Stomach smooth muscle (tissue), 2 donors: ENCODE measurements at regions not wholly inside any gene's neighbourhood (a gene's known extent, or its start where the extent isn't known, plus 50 kb on each side); places are given as distances from the start of the nearest gene placed in this dataset.

Source experiments
- H3K27ac ChIP-seq: one replicate; pipeline ENCODE4 v1.7.0; 2013; ENCODE audit warnings: mild to moderate bottlenecking, low read length, inconsistent platforms
- H3K27me3 ChIP-seq, 2 donors: one replicate each; pipeline ENCODE4 v1.7.0; 2013; ENCODE audit warnings: low read length in 2 of 2; ENCODE audit not compliant: insufficient read depth in 2 of 2, control insufficient read depth in 1 of 2
- H3K36me3 ChIP-seq, 2 donors: one replicate each; pipeline ENCODE4 v1.7.0; 2013; ENCODE audit warnings: low read length in 2 of 2; ENCODE audit not compliant: control insufficient read depth in 2 of 2, insufficient read depth in 2 of 2
- H3K4me1 ChIP-seq: one replicate; pipeline ENCODE4 v1.7.0; 2013; ENCODE audit warnings: low read length; ENCODE audit not compliant: control insufficient read depth, insufficient read depth
- H3K4me3 ChIP-seq, 2 donors: one replicate each; pipeline ENCODE4 v1.7.0; 2013; ENCODE audit warnings: low read length in 2 of 2
- H3K9ac ChIP-seq, 2 donors: one replicate each; pipeline ENCODE4 v1.7.0; 2013; ENCODE audit warnings: low read length in 2 of 2, mild to moderate bottlenecking in 1 of 2
- H3K9me3 ChIP-seq, 2 donors: one replicate each; pipeline ENCODE4 v1.7.0; 2013; ENCODE audit warnings: low read length in 2 of 2; ENCODE audit not compliant: control insufficient read depth in 2 of 2
- donor health status: healthy.
- donor health status: Pancreatic carcinoma.

DNA sequence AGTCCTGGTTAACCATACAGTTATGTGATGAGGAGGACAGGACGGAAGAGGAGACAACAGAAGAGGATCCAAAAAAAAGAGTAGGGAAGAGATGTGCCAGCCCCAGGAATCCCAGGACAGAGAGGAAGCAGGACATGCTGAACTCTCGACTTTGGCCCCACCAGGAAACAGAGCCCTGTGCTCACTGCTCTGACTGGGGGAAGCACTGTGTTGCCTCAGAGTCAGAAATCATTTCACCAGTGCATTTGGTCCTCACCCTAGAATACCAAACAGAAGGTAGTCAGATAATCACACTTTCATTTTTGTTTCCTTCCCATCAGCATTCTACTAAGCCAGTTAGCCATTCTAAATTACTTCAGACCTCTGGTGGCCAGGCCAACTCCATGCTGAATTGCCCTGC lies 421.0 kb upstream of the CDH5 start:
- Histone ChIP-seq H3K4me1 (no peaks in the 10 kb centered on the region), H3K4me3 (no peak overlapping the region), H3K27ac (no peak overlapping the region), H3K9ac (no peak overlapping the region), H3K27me3 (no peaks in the 10 kb centered on the region), H3K9me3 (no peaks in the 10 kb centered on the region), H3K36me3 (no peaks in the 10 kb centered on the region)

DNA sequence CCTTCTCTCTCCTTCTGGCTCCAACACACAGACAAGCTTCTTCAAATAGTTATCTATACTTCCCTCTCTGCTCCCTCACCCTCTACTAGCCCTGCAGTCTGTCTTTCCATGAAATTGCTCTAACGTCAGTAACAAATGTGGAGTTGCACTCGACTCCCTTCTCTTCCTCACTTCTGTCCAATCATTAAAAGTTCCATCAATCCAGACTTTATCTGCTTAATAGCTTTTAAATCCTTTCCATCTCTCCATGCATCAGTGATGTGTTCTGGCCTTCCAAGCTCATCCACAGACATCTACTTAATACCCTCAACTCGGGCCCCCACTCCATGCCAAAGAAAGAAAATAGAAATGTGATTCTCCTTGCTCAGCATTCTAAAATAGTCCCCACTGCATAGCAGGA lies 422.1 kb upstream of the CDH5 start:
- H3K4me3 ChIP-seq = no peak overlapping the region
- H3K9ac ChIP-seq = no peak overlapping the region
- H3K36me3 ChIP-seq = no peaks in the 10 kb centered on the region
- no peaks in the 10 kb centered on the region for H3K4me1 ChIP-seq
- no peak overlapping the region for H3K27ac ChIP-seq
- H3K27me3 ChIP-seq = no peaks in the 10 kb centered on the region
- no peaks in the 10 kb centered on the region for H3K9me3 ChIP-seq

DNA sequence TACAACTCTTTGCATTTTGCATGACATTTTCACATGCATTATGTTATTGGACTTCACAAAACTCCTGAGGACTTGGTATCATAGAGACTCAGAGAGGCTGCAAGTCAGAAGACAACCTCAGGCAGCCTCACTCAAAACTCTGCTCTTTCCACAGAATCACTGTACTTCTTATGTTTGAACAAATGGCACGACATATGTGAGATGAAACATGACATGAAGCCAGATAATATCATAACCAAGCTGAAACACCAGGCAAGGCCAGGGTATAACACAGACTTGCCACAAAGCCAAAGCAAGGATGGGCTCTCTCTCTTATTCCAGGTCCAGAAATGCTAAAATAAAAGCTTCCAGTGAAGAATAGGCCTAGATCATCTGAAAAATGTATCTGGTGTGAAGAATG lies 425.8 kb upstream of the CDH5 start:
- Histone ChIP-seq H3K36me3 (no peaks in the 10 kb centered on the region), H3K27ac (no peak overlapping the region), H3K4me1 (no peaks in the 10 kb centered on the region), H3K4me3 (no peak overlapping the region), H3K9ac (no peak overlapping the region), H3K9me3 (no peaks in the 10 kb centered on the region), H3K27me3 (no peaks in the 10 kb centered on the region)

DNA sequence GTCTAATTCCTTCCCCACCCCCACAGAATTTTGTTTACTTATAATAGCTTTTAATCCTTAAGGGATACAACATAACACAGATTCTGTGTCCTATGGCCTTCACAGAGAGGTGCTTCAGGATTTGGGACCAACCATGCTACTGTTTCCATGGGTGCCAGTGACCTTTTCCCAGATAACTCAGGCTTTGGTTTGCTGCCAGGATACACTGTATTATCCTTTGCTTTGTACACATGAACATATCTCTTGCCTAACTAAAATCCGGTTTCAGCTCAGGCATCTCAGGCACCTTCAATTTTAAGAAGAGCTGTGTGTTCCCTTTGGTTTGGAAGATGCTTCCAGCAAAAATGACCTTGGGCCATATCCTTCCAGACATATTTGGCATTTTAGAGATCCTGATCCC lies 428.4 kb upstream of the CDH5 start:
- Histone ChIP-seq H3K27ac (no peak overlapping the region), H3K9ac (no peak overlapping the region), H3K27me3 (no peaks in the 10 kb centered on the region), H3K4me1 (no peaks in the 10 kb centered on the region), H3K9me3 (no peaks in the 10 kb centered on the region), H3K4me3 (no peak overlapping the region), H3K36me3 (no peaks in the 10 kb centered on the region)

DNA sequence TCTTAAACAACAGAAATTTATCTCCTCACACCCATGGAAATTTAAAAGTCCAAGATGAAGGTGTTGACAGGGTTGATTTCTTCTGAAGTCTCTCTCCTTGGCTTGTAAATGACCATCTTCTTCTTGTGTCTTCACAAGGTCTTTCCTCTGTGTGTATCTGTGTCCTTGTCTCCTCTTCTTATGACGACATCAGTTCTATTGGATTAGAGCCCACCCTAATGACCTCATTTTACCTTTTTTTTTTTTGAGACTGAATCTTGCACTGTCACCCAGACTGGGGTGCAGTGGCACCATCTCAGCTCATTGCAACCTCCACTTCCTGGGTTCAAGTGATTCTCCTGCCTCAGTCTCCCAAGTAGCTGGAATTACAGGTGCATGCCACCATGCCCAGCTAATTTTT lies 429.0 kb upstream of the CDH5 start:
- H3K27ac ChIP-seq = no peak overlapping the region
- no peak overlapping the region for H3K9ac ChIP-seq
- H3K4me3 ChIP-seq = no peak overlapping the region
- H3K9me3 ChIP-seq = no peaks in the 10 kb centered on the region
- H3K36me3 ChIP-seq = no peaks in the 10 kb centered on the region
- no peaks in the 10 kb centered on the region for H3K27me3 ChIP-seq
- no peaks in the 10 kb centered on the region for H3K4me1 ChIP-seq

DNA sequence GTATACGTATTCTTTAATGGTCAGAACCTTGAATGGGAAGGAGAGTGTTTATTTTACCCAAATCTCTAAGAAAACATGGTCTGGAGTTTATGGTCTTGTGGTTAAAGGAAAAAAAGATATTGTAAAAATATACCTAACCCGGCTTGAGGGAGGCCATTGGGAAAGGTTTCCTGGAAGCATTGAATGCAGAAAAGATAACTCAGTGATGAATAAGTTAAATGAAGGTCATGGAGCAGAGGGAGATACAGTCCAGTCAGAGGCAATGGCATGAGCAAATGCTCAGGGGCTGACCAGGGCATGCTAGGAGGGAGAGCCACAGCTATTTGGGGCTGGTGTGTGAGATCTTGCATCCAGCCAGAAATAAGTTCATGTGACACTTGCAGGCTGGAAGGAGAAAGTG lies 430.4 kb upstream of the CDH5 start:
- Histone ChIP-seq H3K4me3 (no peak overlapping the region), H3K27ac (no peak overlapping the region), H3K4me1 (no peaks in the 10 kb centered on the region), H3K9ac (no peak overlapping the region), H3K27me3 (no peaks in the 10 kb centered on the region), H3K36me3 (no peaks in the 10 kb centered on the region), H3K9me3 (no peaks in the 10 kb centered on the region)

DNA sequence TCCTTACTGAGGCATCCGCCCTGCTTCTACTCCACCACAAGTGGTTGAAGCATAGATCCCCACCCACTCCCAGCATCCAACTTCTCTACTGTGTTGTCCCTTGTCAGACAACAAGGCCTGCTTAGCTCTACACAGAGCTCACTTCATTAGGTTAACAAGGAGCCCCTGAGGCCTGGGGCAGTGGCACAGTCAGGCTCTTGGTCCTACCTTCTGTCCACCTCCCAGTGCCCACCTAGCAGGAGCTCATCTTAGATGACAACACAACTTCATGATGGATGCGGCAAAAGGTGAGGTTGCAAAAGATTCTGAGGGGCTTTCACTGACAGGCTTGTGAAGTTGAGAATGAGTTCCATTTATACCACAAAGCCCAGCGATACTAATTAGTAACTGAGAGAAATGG lies 432.0 kb upstream of the CDH5 start:
- no peaks in the 10 kb centered on the region for H3K9me3 ChIP-seq
- H3K27me3 ChIP-seq = no peaks in the 10 kb centered on the region
- no peak overlapping the region for H3K27ac ChIP-seq
- no peaks in the 10 kb centered on the region for H3K36me3 ChIP-seq
- H3K9ac ChIP-seq = no peak overlapping the region
- no peaks in the 10 kb centered on the region for H3K4me1 ChIP-seq
- H3K4me3 ChIP-seq = no peak overlapping the region

DNA sequence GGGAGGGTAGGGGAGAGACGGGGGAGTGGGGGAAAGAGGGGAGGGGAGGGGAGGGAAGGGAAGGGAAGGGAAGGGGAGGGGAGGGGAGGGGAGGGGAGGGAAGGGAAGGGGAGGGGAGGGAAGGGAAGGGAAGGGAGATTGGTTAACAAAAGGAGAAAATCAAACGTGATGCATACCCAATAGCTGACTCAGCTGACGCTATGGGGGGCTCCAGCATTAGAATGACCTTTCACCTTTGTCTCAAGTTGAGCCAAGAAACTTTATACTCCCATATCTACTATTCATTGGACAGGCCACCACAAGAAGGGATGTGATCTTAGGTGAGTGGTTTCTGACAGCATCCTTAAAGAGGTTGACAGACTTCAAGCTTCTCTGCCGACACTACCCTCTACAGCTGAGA lies 432.8 kb upstream of the CDH5 start:
- Histone ChIP-seq H3K36me3 (no peaks in the 10 kb centered on the region), H3K9me3 (no peaks in the 10 kb centered on the region), H3K9ac (no peak overlapping the region), H3K4me1 (no peaks in the 10 kb centered on the region), H3K27ac (no peak overlapping the region), H3K27me3 (no peaks in the 10 kb centered on the region), H3K4me3 (no peak overlapping the region)

DNA sequence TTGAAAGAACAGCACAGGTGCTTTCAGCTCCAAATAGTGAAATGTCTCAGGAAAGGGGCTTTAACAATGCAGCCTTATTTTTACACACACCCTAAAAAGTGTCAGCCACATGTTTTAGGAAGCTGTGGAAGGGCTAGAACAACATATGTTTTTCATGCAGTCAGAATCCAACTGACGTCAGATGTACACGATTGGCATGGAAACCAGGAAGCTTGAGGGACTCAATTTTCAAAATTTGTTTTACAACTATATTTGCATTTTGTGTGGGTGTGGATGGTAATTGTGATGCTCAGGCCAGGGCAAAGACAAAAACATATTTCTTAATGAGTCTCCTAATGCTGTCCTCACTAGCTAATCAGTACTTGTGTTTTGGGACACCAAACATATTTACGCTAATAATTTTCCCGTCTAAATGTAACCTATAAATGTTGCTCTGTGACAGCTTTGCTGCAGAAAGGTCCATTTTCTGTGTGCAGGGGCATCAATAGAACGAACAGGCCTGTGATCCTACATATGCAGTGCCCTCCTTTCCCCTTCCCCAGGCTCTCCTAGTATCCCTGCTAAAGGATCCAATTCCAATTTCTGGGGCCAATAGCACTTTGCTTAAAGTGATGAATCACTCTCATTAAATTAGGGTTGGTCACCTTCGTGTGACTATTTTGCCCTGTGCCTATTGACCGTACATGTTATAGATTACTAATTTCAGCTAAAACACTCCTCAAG lies 434.0 kb upstream of the CDH5 start:
- H3K9me3 ChIP-seq = no peaks in the 10 kb centered on the region
- no peak overlapping the region for H3K4me3 ChIP-seq
- H3K4me1 ChIP-seq = no peaks in the 10 kb centered on the region
- H3K9ac ChIP-seq = no peak overlapping the region
- no peaks in the 10 kb centered on the region for H3K36me3 ChIP-seq
- H3K27ac ChIP-seq = no peak overlapping the region
- no peaks in the 10 kb centered on the region for H3K27me3 ChIP-seq

DNA sequence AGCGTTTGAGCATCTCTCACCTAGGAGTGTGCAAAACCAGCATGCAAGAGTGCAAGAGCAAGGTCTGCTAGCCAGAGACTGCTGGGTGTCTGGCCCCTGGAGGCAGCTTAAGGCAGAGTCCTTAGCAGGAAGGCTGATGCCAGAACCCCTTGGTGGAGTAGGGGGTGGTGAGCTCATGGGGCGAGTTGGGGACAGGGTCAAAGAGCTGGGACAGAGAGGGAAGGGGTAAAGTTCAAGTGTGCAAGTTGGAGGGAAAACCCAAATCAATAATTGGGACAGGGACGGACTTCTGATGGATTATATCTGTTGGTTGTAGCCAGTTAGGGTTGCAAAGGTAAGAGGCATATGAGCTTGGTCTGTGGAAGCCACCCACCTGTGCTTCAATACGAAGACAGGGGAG lies 443.6 kb upstream of the CDH5 start:
- Histone ChIP-seq H3K9me3 (no peaks in the 10 kb centered on the region), H3K9ac (no peak overlapping the region), H3K27me3 (no peaks in the 10 kb centered on the region), H3K4me1 (no peaks in the 10 kb centered on the region), H3K36me3 (no peaks in the 10 kb centered on the region), H3K27ac (no peak overlapping the region), H3K4me3 (no peak overlapping the region)

DNA sequence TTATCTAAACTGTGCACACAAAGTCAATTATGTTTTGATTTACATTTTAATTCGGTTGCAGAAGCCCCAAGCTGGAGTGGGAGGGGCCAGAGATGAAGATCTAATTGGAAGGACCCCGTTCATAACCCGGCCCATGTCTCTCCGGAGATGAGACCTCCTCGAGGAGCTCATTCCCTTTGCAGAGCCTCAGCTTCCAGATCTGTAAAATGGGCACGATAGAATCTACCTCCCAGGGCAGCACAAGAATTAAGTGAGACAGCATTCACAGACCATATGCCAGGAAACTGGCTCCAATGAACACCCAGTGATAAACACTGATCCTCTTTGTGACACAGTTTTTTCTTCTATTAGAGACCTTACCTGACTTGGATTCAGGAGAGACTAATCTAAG lies 446.5 kb upstream of the CDH5 start:
- Histone ChIP-seq H3K27ac (no peak overlapping the region), H3K4me1 (no peaks in the 10 kb centered on the region), H3K4me3 (no peak overlapping the region), H3K9ac (no peak overlapping the region), H3K9me3 (no peaks in the 10 kb centered on the region), H3K27me3 (no peaks in the 10 kb centered on the region), H3K36me3 (no peaks in the 10 kb centered on the region)
